WI38 (cell line): ENCODE measurements at regions not wholly inside any gene's neighbourhood (a gene's known extent, or its start where the extent isn't known, plus 50 kb on each side); places are given as distances from the start of the nearest gene placed in this dataset.

Experiments
- H3K4me3 ChIP-seq: 2 replicates; pipeline ENCODE4 v1.5.1; 2011; ENCODE audit warnings: low read depth, mild to moderate bottlenecking, control low read depth, low read length
- CTCF ChIP-seq: IDR thresholded peaks from 2 replicates; pipeline ENCODE4 v1.5.1; 2012; ENCODE audit warnings: low read depth, mild to moderate bottlenecking, control low read depth, low read length

GRCh38 chr6:138598562-138599173 lies 99.4 kb upstream of the NHSL1 start:
- TF ChIP-seq CTCF = no peak

GRCh38 chr6:138600261-138600660 lies 101.0 kb upstream of the NHSL1 start:
- TF ChIP-seq CTCF = no peak

More at GRCh38 chr6:138598562-138599173, 99.4 kb upstream of the NHSL1 start:
- no peak overlapping the region for H3K4me3 ChIP-seq

GRCh38 chr6:138600726-138601125 lies 101.4 kb upstream of the NHSL1 start:
- no peak for TF ChIP-seq CTCF
- no peak overlapping the region for H3K4me3 ChIP-seq

More at GRCh38 chr6:138600261-138600660, 101.0 kb upstream of the NHSL1 start:
- no peak overlapping the region for H3K4me3 ChIP-seq

GRCh38 chr6:138601128-138601527 lies 101.8 kb upstream of the NHSL1 start:
- no peak overlapping the region for H3K4me3 ChIP-seq

GRCh38 chr6:138605958-138606357 lies 106.7 kb upstream of the NHSL1 start:
- H3K4me3 ChIP-seq = no peak overlapping the region
- TF ChIP-seq CTCF = no peak

More at GRCh38 chr6:138601128-138601527, 101.8 kb upstream of the NHSL1 start:
- TF ChIP-seq CTCF = no peak

GRCh38 chr6:138607478-138608433 lies 108.5 kb upstream of the NHSL1 start:
- no peak for TF ChIP-seq CTCF
- no peak overlapping the region for H3K4me3 ChIP-seq

GRCh38 chr6:138608896-138609295 lies 109.6 kb upstream of the NHSL1 start:
- TF ChIP-seq CTCF = no peak
- H3K4me3 ChIP-seq = no peak overlapping the region
